Esophagus muscularis mucosa (tissue), 4 donors: ENCODE measurements at regions not wholly inside any gene's neighbourhood (a gene's known extent, or its start where the extent isn't known, plus 50 kb on each side); places are given as distances from the start of the nearest gene placed in this dataset.

Experiments used
- DNase-seq: peaks from one replicate; pipeline ENCODE4 v3.0.0-alpha.2; 2017; ENCODE audit errors: extremely low spot score
- H3K27ac ChIP-seq, 4 donors: fragments of 200-600 bp; sonication (generic); replicated peaks in 1 of 4; 1 replicate in 3 of 4; 2 replicates in 1 of 4; pipeline ENCODE4 v1.5.1; 2016 to 2019; ENCODE audit warnings: mild to moderate bottlenecking in 1 of 4
- H3K27me3 ChIP-seq, 4 donors: fragments of 200-600 bp; sonication (generic); one replicate each; pipeline versions ENCODE4 v1.5.1 to v1.6.0; 2016 to 2019
- H3K36me3 ChIP-seq, 4 donors: fragments of 200-600 bp; sonication (generic); one replicate each; pipeline ENCODE4 v1.5.1; 2016 to 2019
- H3K4me1 ChIP-seq, 4 donors: fragments of 200-600 bp; sonication (generic); one replicate each; pipeline ENCODE4 v1.5.1; 2016 to 2019
- H3K4me3 ChIP-seq, 4 donors: fragments of 200-600 bp; sonication (generic); 1 replicate in 2 of 4; 2 replicates in 2 of 4; pipeline ENCODE4 v1.5.1; 2016 to 2019; ENCODE audit warnings: mild to moderate bottlenecking in 4 of 4, moderate library complexity in 1 of 4
- H3K9me3 ChIP-seq, 4 donors: fragments of 200-600 bp; sonication (generic); 1 replicate in 3 of 4; 2 replicates in 1 of 4; pipeline ENCODE4 v1.5.1; 2016 to 2019
- CTCF ChIP-seq, 3 experiments: fragments of 200-600 bp in 2 of 3; fragments of 450-650 bp in 1 of 3; sonication (generic) in 2 of 3; IDR thresholded peaks; one replicate each; pipeline ENCODE4 v1.5.1; 2017 to 2019; ENCODE audit warnings: antibody characterized with exemption in 3 of 3, mild to moderate bottlenecking in 2 of 3, moderate library complexity in 1 of 3
- EP300 ChIP-seq: sonication (generic); formaldehyde crosslinking; IDR thresholded peaks from one replicate; pipeline ENCODE4 v1.6.1; 2017; ENCODE audit warnings: antibody characterized with exemption
- POLR2A ChIP-seq: fragments of 450-650 bp; IDR thresholded peaks from one replicate; pipeline ENCODE4 v1.6.1; 2017; ENCODE audit warnings: antibody characterized with exemption, moderate library complexity, mild to moderate bottlenecking, low read depth
- POLR2AphosphoS5 ChIP-seq, 2 donors: sonication (generic); formaldehyde crosslinking; IDR thresholded peaks; one replicate each; pipeline ENCODE4 v1.6.1; 2017; ENCODE audit warnings: antibody characterized with exemption in 2 of 2
- WGBS: methylation state at CpG from one replicate; pipeline ENCODE4 v1.1.5; 2018; 5-methylcytosine and 5-hydroxymethylcytosine counted together
- intact Hi-C: fragments of 100-400 bp; cut with DNase I; formaldehyde crosslinking; loops from one replicate; pipeline ENCODE4 v1.15.1; 2023

GRCh38 chr3:127375151-127375930 is 87.5 kb upstream of the PRR20G start:
- 75% methylated on average over 11 of the region's 13 CpGs for WGBS
- Histone ChIP-seq H3K4me3 (no peak overlapping the region), H3K9me3 (peaks cover 0 to 13% (median 10%) of the 10 kb centered on the region in 4 donors), H3K27ac (no peak overlapping the region), H3K36me3 (no peaks in the 10 kb centered on the region), H3K4me1 (no peaks in the 10 kb centered on the region), H3K27me3 (peaks cover 0 to 21% (median 0%) of the 10 kb centered on the region in 4 donors)
- TF ChIP-seq CTCF (IDR thresholded peaks at IDR 0.05) (no peak), EP300 (no peak), POLR2AphosphoS5 (IDR thresholded peaks at IDR 0.05) (no peak), POLR2A (no peak)
- DNase-seq, result no peak
- intact Hi-C loops, result no loop called here

- intact Hi-C loops, result no loop called here
- TF ChIP-seq POLR2A (no peak), EP300 (no peak), CTCF (IDR thresholded peaks at IDR 0.05) (peak in 1 of 3 experiments; percentile 10)
- Histone ChIP-seq H3K4me1 (no peaks in the 10 kb centered on the region), H3K4me3 (no peak overlapping the region), H3K27me3 (peaks cover 0 to 29% (median 0%) of the 10 kb centered on the region in 4 donors), H3K27ac (no peak overlapping the region), H3K9me3 (peaks cover 0 to 13% (median 10%) of the 10 kb centered on the region in 4 donors), H3K36me3 (no peaks in the 10 kb centered on the region)
- DNase-seq, result no peak
- 73% methylated on average over 9 of the region's 12 CpGs for WGBS
Measured at GRCh38 chr3:127374086-127375010, 86.5 kb upstream of the PRR20G start.

GRCh38 chr3:127373441-127374085 is 85.7 kb upstream of the PRR20G start:
- H3K9me3 ChIP-seq, result peaks cover 0 to 13% (median 10%) of the 10 kb centered on the region in 4 donors
- no peaks in the 10 kb centered on the region for H3K36me3 ChIP-seq
- H3K4me3 ChIP-seq, result no peak overlapping the region
- no peak overlapping the region for H3K27ac ChIP-seq
- no peak for DNase-seq
- TF ChIP-seq EP300, result no peak
- TF ChIP-seq POLR2AphosphoS5 (IDR thresholded peaks at IDR 0.05), result no peak
- TF ChIP-seq CTCF (IDR thresholded peaks at IDR 0.05), result no peak
- TF ChIP-seq POLR2A, result no peak
- peaks cover 0 to 37% (median 0%) of the 10 kb centered on the region in 4 donors for H3K27me3 ChIP-seq
- 60% methylated on average over 9 of the region's 9 CpGs for WGBS
- intact Hi-C loops, result no loop called here
- no peaks in the 10 kb centered on the region for H3K4me1 ChIP-seq

- no peak overlapping the region for H3K27ac ChIP-seq
- DNase-seq, result no peak
- TF ChIP-seq EP300, result no peak
- TF ChIP-seq POLR2AphosphoS5 (IDR thresholded peaks at IDR 0.05), result no peak
- no peak for TF ChIP-seq POLR2A
- TF ChIP-seq CTCF (IDR thresholded peaks at IDR 0.05), result no peak
- no peaks in the 10 kb centered on the region for H3K36me3 ChIP-seq
- WGBS, result 76% methylated on average over 6 of the region's 6 CpGs
- intact Hi-C loops, result no loop called here
- H3K27me3 ChIP-seq, result peaks cover 0 to 49% (median 0%) of the 10 kb centered on the region in 4 donors
- no peak overlapping the region for H3K4me3 ChIP-seq
- no peaks in the 10 kb centered on the region for H3K4me1 ChIP-seq
- peaks cover 0 to 13% (median 10%) of the 10 kb centered on the region in 4 donors for H3K9me3 ChIP-seq
Measured at GRCh38 chr3:127371846-127372245, 84.0 kb upstream of the PRR20G start.
